GM18511 (cell line): ENCODE measurements at regions not wholly inside any gene's neighbourhood (a gene's known extent, or its start where the extent isn't known, plus 50 kb on each side); places are given as distances from the start of the nearest gene placed in this dataset.

Experiments
- ATAC-seq: cut with Tn5 transposase; IDR thresholded peaks from one replicate; pipeline ENCODE4 v1.9.1; 2021; ENCODE audit warnings: mild to moderate bottlenecking, moderate library complexity; ENCODE audit not compliant: unreplicated experiment

- ATAC-seq: no peak
These were observed 810.3 kb downstream of the BRINP1 start for GRCh38 chr9:118558891-118559290.

- ATAC-seq: no peak
These were observed 808.2 kb downstream of the BRINP1 start for GRCh38 chr9:118561051-118561450.

GRCh38 chr9:118563677-118564076 is 805.6 kb downstream of the BRINP1 start:
- ATAC-seq: no peak

GRCh38 chr9:118567861-118568260 is 801.4 kb downstream of the BRINP1 start:
- ATAC-seq: no peak

GRCh38 chr9:118568704-118569103 is 800.5 kb downstream of the BRINP1 start:
- no peak for ATAC-seq

- no peak for ATAC-seq
These were observed 800.1 kb downstream of the BRINP1 start for GRCh38 chr9:118569148-118569547.

- no peak for ATAC-seq
These were observed 799.2 kb downstream of the BRINP1 start for GRCh38 chr9:118570066-118570465.

- ATAC-seq: no peak
These were observed 793.7 kb downstream of the BRINP1 start for GRCh38 chr9:118575341-118576070.

- ATAC-seq: no peak
These were observed 792.1 kb downstream of the BRINP1 start for GRCh38 chr9:118577121-118577520.

- ATAC-seq: no peak
These were observed 790.8 kb downstream of the BRINP1 start for GRCh38 chr9:118578467-118578866.

GRCh38 chr9:118583414-118583813 is 785.8 kb downstream of the BRINP1 start:
- no peak for ATAC-seq

- ATAC-seq: no peak
These were observed 782.3 kb downstream of the BRINP1 start for GRCh38 chr9:118586978-118587377.

GRCh38 chr9:118594428-118594827 is 774.8 kb downstream of the BRINP1 start:
- ATAC-seq: no peak

- ATAC-seq: no peak
These were observed 773.4 kb downstream of the BRINP1 start for GRCh38 chr9:118595719-118596305.

GRCh38 chr9:118596374-118597015 is 772.7 kb downstream of the BRINP1 start:
- no peak for ATAC-seq

GRCh38 chr9:118606668-118607067 is 762.6 kb downstream of the BRINP1 start:
- no peak for ATAC-seq

GRCh38 chr9:118609355-118610044 is 759.7 kb downstream of the BRINP1 start:
- ATAC-seq: no peak

GRCh38 chr9:118612201-118612600 is 757.0 kb downstream of the BRINP1 start:
- ATAC-seq: no peak

- no peak for ATAC-seq
These were observed 755.2 kb downstream of the BRINP1 start for GRCh38 chr9:118613996-118614395.

- no peak for ATAC-seq
These were observed 751.2 kb downstream of the BRINP1 start for GRCh38 chr9:118618084-118618483.

- no peak for ATAC-seq
These were observed 750.4 kb downstream of the BRINP1 start for GRCh38 chr9:118618849-118619248.

- ATAC-seq: no peak
These were observed 744.6 kb downstream of the BRINP1 start for GRCh38 chr9:118624608-118625007.
